GM19239 (cell line): ENCODE measurements at regions not wholly inside any gene's neighbourhood (a gene's known extent, or its start where the extent isn't known, plus 50 kb on each side); places are given as distances from the start of the nearest gene placed in this dataset.

ENCODE experiments used
- DNase-seq: peaks from one replicate; pipeline ENCODE4 v3.0.0; 2011; ENCODE audit warnings: low spot score; ENCODE audit not compliant: insufficient read length
- FAIRE-seq: peaks from 2 replicates; lab custom pipeline; 2011; peaks lifted over from hg19 to GRCh38; lab: Jason Lieb, UNC

DNA sequence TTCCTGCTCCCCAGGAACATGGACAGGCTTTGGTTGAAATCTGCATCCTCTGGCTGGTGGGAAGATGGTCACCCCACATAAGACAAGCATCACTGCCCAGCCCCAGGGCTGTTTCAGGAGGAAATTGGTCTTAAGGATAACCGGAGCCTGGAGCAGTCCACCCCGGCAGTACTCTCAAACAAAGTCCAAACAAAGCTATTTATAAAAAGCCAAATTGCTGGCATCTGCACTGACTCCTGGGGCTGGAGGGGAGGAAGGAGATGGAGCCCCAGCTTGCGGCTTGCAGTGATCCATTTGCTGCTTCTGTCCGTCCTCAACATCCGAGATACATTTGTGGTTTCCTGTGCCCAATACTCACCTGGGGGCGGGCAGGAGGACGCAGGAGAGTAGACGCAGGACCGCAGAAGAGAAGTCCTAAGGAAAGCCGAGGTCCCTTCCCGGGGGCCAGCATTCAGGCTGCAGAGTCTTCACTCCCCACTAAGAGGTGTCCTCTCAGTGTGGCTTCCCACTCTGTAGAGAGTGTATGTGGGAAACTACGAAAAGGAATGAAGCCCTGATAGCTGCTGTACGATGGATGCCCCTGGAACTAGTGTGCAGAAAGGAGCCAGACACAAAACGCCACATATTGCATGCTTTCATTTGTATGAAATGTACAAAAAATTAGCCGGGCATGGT lies 107.3 kb upstream of the FGF3 start:
- DNase-seq (no peak), FAIRE-seq (no peak)

- DNase-seq = no peak
- FAIRE-seq = no peak
These were observed 108.9 kb upstream of the FGF3 start for GRCh38 chr11:69928121-69928520.

GRCh38 chr11:69928975-69929374 lies 109.8 kb upstream of the FGF3 start:
- no peak for FAIRE-seq

GRCh38 chr11:69930081-69931059 lies 111.2 kb upstream of the FGF3 start:
- FAIRE-seq = no peak
- DNase-seq = no peak

More at GRCh38 chr11:69928975-69929374, 109.8 kb upstream of the FGF3 start:
- no peak for DNase-seq

- FAIRE-seq (no peak), DNase-seq (no peak)
These were observed 112.1 kb upstream of the FGF3 start for GRCh38 chr11:69931060-69931910.

- no peak for FAIRE-seq
- DNase-seq = no peak
These were observed 113.0 kb upstream of the FGF3 start for GRCh38 chr11:69931994-69932910.

- DNase-seq (no peak), FAIRE-seq (no peak)
These were observed 115.8 kb upstream of the FGF3 start for GRCh38 chr11:69934861-69935494.

DNA sequence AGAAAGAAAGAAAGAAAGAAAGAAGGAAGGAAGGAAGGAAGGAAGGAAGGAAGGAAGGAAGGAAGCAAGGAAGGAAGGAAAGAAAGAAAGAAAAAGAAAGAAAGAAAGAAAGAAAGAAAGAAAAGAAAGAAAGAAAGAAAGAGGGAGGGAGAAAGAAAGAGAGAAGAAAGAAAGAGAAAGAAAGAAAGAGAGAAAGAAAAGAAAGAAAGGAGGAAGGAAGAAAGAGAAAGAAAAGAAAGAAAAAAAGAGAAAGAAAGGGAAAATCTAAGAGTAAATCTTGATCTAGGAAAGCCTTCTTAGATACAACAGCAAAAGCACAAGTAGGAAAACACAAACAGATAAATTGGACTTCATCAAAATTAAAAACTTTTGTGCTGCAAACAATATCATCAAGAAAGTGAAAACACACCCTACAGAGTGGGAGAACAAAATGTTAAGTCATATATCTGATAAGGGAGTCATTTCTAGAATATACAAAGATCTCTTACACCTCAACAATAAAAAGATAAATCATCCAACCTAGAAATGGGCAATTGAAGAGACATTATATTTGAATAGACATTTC lies 116.8 kb upstream of the FGF3 start:
- FAIRE-seq (no peak), DNase-seq (no peak)

DNA sequence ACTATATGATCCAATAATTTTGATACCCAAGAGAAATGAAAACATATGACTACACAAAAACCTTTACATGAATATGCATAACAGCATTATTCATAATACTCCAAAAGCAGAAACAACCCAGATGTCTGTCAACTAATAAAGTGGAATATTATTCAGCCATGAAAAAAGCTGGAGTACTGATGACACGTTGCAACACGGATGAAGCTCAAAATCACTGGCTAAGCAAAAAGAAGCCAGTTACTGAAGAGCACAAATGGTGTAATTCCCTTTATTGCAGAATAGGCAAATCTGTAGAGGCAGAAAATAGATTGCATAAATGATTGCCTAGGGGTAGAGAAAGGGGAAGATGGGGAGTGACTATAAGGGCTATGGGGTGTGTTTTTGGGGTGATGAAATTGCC lies 117.6 kb upstream of the FGF3 start:
- FAIRE-seq (no peak), DNase-seq (no peak)

- FAIRE-seq = no peak
- no peak for DNase-seq
These were observed 119.0 kb upstream of the FGF3 start for GRCh38 chr11:69938206-69938605.

DNA sequence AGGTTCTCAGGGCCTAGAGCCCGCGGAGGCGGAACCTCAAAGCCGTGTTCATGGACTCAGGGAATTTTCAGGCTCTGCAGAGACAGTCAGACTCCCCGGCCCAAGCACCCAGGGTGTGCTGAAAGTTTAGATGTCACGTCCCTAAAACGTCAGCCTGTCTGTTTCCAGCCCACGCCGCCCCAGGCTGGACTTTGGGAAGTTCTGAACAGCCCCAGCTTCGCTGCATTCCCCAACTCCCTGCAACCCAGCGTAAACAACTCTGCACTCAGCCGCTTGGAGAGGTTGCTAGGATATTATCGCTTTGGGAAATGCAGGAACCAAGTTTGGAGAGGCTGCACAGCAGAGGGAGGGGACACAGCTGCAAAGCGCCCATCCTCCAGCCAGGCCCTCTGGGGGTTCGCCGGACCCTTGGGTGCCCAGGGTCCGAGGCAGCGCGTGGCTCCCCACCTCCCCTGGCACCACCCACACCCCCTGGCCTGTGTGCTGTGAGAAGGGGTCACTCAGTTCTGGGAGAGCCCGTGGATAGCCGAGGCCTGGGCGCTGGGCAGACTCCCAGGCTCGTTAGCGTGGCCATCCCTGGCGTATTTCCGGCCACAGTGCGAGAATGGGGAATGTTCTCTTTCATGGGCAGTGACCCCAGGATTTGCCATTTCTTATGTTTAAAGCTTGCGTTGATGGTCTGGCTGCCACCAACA lies 120.5 kb upstream of the FGF3 start:
- no peak for DNase-seq

GRCh38 chr11:69940246-69940610 lies 121.0 kb upstream of the FGF3 start:
- no peak for FAIRE-seq
- no peak for DNase-seq

More for the DNA sequence above, 120.5 kb upstream of the FGF3 start:
- no peak for FAIRE-seq

DNA sequence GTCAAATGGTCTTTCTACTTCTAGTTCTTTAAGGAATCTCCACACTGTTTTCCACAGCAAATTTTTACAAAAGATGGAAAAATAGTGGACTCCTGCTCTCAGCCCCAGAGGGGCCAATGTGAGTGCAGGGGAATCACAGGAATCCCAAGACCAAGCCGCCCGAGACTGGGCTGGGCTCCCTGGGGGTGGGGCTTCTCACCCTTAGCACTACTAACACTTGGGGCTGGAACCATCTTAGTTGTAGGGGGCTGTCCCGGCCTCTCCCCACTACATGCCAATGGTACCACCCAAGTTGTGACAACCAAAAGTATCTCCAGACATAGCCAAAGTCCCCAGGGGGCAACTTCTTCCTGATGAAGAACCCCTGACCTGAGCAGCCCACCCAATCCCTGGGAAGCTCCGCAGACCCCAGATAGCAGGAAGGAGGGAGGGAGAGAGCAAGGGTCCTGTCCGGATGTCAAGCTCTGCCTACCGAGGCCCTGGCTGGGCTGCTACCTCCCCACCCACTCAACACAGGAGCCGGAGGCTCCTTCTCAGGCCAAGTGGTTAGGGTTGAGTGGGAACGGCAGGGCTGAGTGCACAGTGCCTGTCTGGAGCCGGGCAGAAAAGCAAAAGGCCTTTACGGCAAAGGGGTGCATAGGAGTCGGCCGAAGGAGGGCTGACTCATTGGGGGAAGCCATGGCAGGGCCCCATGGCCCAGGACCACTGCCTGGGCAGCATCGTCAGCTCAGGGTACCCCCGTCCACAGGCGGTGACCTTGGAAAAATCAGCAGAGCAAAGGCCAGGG lies 122.5 kb upstream of the FGF3 start:
- no peak for DNase-seq
- FAIRE-seq = no peak

- no peak for FAIRE-seq
These were observed 123.2 kb upstream of the FGF3 start for GRCh38 chr11:69942333-69942820.

DNA sequence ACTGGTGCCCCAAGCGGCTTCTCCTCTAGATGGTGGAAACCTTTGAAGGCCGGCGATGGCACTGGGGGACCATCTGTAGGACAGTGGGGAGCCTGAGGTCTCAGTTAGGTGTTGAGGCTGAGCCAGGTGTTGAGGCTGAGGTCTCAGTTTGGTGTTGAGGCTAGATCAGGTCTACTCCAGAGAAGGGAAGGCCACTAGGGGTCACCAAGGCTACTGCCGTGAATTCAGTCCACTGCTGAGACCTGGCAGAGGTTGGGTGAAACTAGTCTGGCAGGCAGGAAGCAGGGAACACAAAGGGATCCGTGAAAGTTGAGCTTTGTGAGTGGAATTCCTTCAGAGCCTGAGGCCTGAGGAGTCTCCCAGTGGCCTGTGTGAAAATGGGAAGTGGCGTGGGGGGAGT lies 123.8 kb upstream of the FGF3 start:
- FAIRE-seq (no peak), DNase-seq (no peak)

More at GRCh38 chr11:69942333-69942820, 123.2 kb upstream of the FGF3 start:
- DNase-seq = no peak

GRCh38 chr11:69943506-69943905 lies 124.3 kb upstream of the FGF3 start:
- FAIRE-seq (no peak), DNase-seq (no peak)

DNA sequence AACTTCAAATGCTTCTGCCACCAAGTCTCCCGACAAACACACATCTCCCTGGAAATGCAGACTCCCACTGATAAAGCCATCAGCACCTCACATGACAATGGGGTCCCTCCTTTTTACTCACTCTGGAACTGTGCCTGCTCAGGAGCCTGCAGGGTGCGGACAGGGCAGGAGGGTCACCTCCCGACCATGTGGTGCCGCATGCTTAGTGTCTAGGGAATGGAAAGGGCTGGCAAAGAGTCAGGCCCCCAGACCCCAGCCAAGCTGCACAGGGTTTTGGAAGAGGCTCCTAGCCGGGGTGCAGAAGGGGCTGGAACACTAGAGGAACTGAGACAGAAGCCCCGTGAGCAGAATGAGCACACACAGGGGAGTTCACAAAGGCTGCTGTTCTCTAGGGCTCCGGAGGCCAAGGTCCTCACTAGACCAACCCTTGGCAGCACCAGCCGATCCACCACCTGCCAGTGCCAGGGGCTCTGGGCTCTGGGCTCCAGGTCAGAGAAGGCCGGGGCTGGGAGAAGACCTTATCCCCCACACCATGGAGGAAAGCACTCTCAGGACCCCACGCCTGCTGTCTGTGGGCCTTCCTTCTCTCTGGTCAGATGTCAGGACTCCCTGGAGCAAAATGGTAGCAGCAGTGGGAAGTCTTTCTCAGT lies 125.1 kb upstream of the FGF3 start:
- DNase-seq (no peak), FAIRE-seq (no peak)
